Anterior cingulate cortex (tissue), 58 donors: ENCODE measurements at regions not wholly inside any gene's neighbourhood (a gene's known extent, or its start where the extent isn't known, plus 50 kb on each side); places are given as distances from the start of the nearest gene placed in this dataset.

Experiments used
- DNase-seq, 58 donors: peaks; one replicate each; lab custom pipeline; 2025; lab: John Stamatoyannopoulos, UW

GRCh38 chr11:115067900-115068530 is 389.7 kb downstream of the NXPE2 start:
- DNase-seq = no peak

- no peak for DNase-seq
Measured at GRCh38 chr11:115069599-115069998, 391.3 kb downstream of the NXPE2 start.

DNA sequence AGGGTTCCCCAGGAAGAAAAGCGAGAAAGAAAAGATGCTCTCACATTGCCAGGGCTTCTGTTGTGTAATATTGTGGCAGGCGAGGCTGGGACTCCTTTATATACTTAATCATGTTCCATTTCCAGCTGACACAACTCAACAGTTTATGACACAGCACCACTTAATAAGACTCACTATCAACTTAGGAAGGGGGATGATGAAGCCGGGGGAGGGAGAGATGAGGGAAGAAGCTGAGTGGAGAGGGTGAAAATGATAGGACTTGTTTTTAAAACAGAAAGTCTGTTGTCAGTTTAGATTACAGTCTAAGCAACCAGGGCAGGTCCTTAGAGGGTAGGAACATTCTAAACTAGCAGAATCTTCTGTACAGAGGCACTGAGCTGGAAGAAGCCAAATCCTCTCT is 397.0 kb downstream of the NXPE2 start:
- DNase-seq = no peak

GRCh38 chr11:115077740-115078139 is 399.4 kb downstream of the NXPE2 start:
- DNase-seq = no peak

GRCh38 chr11:115078461-115079438 is 400.4 kb downstream of the NXPE2 start:
- peak in 15 of 58 donors; percentile 4 to 69 (median 29) for DNase-seq

DNA sequence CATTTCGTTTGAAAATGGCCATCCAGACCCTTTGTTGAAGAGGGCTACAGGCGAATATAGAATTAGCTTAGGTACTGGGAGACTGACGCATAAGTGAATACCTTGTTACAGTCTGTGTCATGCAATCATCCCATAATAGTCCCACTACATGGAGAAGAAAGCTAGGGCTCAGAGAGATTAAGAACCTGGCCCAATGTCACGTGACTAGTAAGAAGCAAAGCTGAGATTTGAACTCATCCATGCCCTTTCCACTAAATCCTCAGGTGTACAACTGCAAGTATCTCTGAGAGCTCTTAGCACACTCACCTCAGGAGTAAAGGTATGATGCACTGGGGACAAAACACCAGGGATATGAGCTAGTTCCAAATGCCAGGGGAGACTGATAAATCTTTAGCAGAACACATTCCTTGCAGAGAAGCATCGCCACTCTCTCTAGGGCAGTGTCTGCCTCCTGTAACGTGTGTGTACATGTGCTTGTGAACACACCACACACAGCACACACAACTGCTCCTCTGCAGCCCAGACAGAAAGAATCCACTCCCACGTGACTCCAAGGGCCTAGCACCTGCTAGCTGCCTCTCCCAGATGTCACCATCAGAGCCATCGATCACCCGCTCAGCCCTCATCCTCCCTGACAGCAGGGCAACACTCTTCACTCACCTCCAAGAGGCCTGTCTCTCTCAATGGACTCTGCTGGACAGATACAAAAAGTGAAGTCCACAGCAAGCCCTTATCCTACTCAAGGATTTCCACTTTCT is 402.8 kb downstream of the NXPE2 start:
- no peak for DNase-seq

DNA sequence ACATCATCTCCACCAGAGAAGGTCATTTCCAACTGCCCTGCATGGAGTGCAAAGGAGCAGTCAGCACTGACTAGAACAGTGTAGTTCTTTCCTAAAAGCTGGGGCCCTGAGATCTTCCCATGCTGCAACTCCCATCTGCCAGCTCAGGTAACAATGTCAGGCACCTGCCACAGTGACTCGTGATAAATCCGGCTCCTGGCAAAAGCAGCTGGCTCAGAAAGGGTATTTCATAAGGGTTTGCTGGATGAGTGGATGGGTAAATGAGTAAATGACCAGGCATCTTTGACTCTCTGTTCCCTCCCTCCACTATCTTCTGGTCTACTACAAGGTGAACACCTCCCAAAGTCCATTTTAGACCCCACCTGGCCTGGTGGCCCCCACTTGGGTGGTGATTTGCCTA is 403.6 kb downstream of the NXPE2 start:
- no peak for DNase-seq

DNA sequence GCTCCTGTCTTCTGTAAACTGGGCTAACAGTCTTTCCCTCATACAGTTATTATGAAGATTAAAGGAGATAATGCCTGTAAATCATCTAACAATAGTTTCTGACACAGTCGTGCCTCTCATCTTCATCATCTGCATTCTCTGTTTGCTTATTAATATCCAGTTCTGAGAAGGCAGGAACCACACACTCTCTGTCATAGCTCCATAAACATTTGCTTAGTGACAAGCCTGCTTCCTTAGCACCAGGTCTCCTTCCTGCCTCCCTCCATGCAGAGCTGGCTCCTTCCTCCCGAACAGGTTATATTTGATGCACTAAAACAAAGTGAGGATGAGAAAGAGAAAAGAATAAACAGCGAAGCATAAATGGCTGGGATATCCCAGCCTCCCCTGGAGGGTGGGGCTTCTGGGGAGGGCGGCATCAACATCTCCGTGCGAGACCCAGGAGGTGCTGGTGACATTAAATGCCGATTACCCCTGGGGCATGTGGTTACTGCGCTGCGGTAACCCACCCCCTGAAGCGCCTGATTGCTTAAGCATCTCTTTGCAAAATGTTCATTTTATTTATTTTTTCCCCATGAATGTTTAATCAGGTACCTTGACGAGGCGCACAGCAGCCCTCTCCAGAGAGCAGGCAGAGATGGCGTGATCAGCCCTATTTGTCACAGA is 404.9 kb downstream of the NXPE2 start:
- DNase-seq = no peak

- no peak for DNase-seq
Measured at GRCh38 chr11:115084231-115084630, 405.9 kb downstream of the NXPE2 start.

DNA sequence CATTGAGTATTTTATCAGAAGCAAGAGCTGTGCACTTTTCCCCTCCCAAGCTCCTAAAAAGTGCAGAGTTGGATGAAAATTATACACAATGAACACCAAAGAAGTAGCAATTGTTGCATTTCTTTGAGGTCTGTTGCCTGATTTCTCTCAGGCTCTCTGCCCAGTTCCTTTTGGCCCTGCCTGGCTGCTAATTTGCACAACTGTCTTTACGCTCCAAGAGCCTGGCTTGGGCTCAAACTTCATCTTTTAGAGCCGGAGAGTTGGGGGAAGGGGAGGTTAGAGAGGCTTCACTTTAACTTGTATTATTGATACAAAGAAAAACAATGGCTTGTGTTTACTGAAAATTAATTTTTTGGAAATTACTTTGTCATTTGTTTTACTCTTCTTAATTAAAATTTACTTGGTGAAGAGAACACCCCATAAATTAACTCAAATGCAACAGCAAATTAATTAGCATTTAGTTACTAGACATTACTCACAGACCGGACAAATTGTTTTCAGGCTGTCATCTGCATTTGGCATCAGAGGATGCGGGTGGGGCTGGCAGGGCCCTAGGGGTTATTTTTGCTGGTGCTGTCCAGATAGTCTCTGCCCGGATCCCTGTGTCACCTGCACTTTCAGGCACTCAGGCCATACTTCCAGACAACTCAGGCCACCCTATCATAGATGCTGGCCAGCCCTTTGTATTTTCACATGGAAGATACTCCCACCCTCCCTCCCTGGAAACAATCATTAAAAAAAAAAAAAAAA is 407.3 kb downstream of the NXPE2 start:
- DNase-seq = peak in 38 of 58 donors; percentile 5 to 72 (median 30)

DNA sequence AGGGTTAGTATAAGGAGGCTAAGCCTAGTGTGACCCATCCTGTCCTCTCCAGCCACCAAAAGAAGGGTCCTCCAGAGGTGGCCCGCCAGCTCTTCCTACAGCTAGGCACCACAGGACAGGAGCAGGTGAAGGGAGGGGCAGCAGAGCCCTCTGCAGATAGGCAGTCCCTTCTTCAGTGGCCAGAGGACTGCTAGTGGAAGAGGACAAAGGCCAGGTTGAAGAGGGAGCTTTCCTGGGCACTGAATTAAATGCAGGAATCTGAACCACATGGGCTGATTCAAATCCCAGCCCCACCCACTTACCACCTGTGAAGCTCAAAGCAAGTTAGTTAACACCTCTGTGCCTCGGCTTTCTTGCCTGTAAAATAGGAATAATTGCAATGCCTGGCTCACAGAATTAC is 409.5 kb downstream of the NXPE2 start:
- no peak for DNase-seq

- no peak for DNase-seq
Measured at GRCh38 chr11:115092516-115092915, 411.7 kb downstream of the CADM1 start.

DNA sequence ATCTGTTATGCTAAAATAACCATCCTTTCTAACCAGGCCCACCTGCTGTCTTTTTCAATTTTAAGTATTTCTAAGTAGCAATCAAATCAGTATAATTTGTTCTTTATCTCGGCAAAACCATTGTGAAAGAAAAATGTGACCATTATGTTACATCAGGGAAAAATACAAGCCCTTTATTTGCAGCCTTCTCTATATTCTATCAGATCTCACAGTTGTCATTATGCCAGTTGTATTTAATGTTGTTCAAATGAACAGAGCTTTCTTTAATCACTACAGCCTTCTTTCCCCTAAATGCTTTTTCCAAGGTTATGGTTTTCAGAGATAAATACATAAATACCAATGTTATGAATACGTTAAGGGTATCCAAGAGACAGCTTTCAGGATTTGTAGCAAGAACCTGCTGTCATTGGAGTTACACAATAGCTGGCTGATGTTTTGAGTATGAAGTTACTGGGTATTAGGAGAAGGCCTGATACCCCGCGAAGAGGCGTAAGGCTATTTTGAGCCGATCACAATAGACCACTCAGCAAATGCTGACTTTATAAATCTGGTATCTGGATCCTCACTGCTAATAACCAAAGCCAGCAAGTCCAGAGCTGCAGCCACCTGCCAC is 406.3 kb downstream of the CADM1 start:
- no peak for DNase-seq

GRCh38 chr11:115100706-115101105 is 403.5 kb downstream of the CADM1 start:
- no peak for DNase-seq

DNA sequence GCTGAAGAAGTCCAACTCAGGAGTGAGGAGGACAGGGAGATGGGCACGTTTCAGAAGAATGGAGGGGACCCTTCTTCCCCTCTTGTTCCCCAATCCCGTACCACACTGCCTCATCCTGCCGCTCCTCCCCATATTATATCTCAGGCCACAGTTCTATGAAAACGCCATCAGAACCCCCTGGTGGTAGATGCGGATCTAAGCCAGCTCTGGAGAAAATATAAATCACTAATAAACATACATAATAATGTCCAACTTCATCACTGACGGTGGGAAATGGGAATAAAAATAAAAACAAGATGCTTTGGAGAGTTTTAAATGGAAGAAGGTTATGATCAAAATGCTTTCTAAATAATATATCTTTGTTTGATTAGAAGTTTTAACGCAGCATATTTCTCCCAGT is 400.3 kb downstream of the CADM1 start:
- no peak for DNase-seq

DNA sequence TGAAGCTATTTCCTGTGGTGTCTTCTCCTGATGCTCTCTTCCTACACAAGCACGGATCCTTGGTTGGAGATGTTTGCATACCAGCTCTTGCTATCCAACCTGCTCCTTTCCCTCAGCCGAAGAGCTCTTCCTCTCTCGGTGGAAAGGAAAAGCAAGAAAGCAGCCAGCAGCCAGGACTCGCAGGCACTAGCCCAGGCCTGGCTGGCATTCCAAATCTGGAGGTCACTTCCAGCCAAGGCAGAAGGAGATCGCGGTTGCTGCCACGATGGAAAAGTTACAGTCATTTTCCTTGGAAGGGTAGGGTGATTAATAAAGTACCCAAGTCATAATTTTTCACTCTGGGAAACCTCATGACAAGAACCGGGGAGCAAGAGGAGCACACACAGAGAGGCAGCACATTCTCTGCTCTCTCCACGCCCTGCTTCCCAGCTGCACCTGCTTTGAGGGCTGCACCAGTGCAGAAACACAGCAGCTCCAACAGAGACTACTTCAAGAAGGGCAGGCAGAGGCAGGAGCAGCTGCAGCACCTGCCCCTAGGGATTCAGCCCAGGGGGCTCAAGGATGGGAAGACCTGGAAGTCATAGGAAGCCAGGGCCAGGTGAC is 399.3 kb downstream of the CADM1 start:
- DNase-seq = no peak

DNA sequence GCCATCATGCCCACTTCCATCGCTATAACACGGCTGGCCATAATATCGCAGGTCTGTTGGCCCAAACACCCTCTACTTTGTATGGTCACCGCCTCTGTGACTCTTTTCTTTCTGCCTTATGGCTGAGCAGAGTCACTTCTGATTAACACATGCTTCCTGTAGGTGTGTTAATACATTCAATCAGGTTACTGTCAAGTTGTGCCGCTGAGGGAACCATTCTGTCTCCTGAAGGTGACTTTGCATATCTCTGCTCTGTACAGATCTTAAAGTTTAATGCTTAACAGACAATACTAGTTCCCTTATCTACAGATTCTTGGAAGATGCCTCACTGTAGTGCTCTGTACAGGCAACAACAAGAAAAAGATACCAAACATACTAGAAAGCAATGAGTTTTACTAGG is 393.1 kb downstream of the CADM1 start:
- DNase-seq = no peak

- no peak for DNase-seq
Measured at GRCh38 chr11:115112754-115113153, 391.5 kb downstream of the CADM1 start.

GRCh38 chr11:115117956-115118493 is 386.2 kb downstream of the CADM1 start:
- DNase-seq = no peak
